GM12878 (cell line): ENCODE measurements at regions not wholly inside any gene's neighbourhood (a gene's known extent, or its start where the extent isn't known, plus 50 kb on each side); places are given as distances from the start of the nearest gene placed in this dataset.

Experiments
- ATAC-seq: fragments of 200-7000 bp; cut with Tn5 transposase; 3 replicates; pipeline ENCODE4 v1.9.1; 2020; ENCODE audit warnings: mild to moderate bottlenecking, moderate library complexity
- BruUV-seq: library from RNA; stranded (reverse); fragments of 400-500 nt; replicated peaks from 2 replicates; lab custom pipeline; 2021; lab: Mats Ljungman, UMichigan
- CTCF ChIA-PET: fragments of 300-600 bp; sonication (Branson Sonifier 250); formaldehyde crosslinking; extraction: SDS; loops from one replicate; lab custom pipeline; 2021; ENCODE audit warnings: inconsistent platforms; lab: Yijun Ruan, JAX
- POLR2A ChIA-PET: fragments of 350-600 bp; formaldehyde crosslinking; extraction: SDS; loops from one replicate; lab custom pipeline; 2021; ENCODE audit warnings: inconsistent platforms; lab: Charles Lee
- RAD21 ChIA-PET: fragments of 300-600 bp; sonication (Branson Sonifier 250); formaldehyde crosslinking; loops from one replicate; lab custom pipeline; 2023; ENCODE audit warnings: antibody characterized with exemption; ENCODE audit not compliant: unreplicated experiment; lab: Charles Lee
- SMC1A ChIA-PET: fragments of 300-600 bp; sonication (Branson Sonifier 250); formaldehyde crosslinking; loops from one replicate; lab custom pipeline; 2023; ENCODE audit not compliant: unreplicated experiment, uncharacterized antibody; lab: Charles Lee
- DNase-seq: peaks from one replicate; pipeline ENCODE4 v3.0.0-alpha.2; 2011; ENCODE audit warnings: low read depth, low spot score
- FAIRE-seq: peaks from 3 replicates; lab custom pipeline; 2011; peaks lifted over from hg19 to GRCh38; lab: Jason Lieb, UNC
- H2AFZ ChIP-seq: 2 replicates; pipeline ENCODE4 v1.6.0; 2011; ENCODE audit warnings: low read depth, low read length, control low read depth; ENCODE audit not compliant: control insufficient read depth
- H3K27ac ChIP-seq: 2 replicates; pipeline ENCODE4 v1.5.1; 2011; ENCODE audit warnings: control low read depth; ENCODE audit not compliant: control insufficient read depth, insufficient read depth
- H3K27me3 ChIP-seq, 2 experiments: replicated peaks in 1 of 2; 2 replicates each; pipeline versions ENCODE4 v1.6.0 to v1.6.1; 2011; ENCODE audit warnings: low read length in 1 of 2; ENCODE audit not compliant: control insufficient read depth in 2 of 2, insufficient read depth in 2 of 2
- H3K36me3 ChIP-seq, 2 experiments: 2 replicates each; pipeline ENCODE4 v1.5.1; 2011; ENCODE audit warnings: low read length in 1 of 2; ENCODE audit not compliant: control insufficient read depth in 2 of 2, insufficient read depth in 2 of 2
- H3K4me1 ChIP-seq: 2 replicates; pipeline ENCODE4 v1.6.1; 2011; ENCODE audit warnings: mild to moderate bottlenecking, low read length, moderate library complexity, mixed read lengths; ENCODE audit not compliant: control insufficient read depth, insufficient read depth
- H3K4me2 ChIP-seq: 2 replicates; pipeline ENCODE4 v1.6.0; 2011; ENCODE audit warnings: control low read depth; ENCODE audit not compliant: control insufficient read depth, insufficient read depth
- H3K4me3 ChIP-seq: fragments of 200-600 bp; sonication (generic); 2 replicates; pipeline ENCODE4 v1.5.1; 2016
- H3K79me2 ChIP-seq: 2 replicates; pipeline ENCODE4 v1.6.0; 2011; ENCODE audit warnings: low read length; ENCODE audit not compliant: control insufficient read depth, insufficient read depth
- H3K9ac ChIP-seq: 2 replicates; pipeline ENCODE4 v1.8.0; 2011; ENCODE audit warnings: low read length, control low read depth, mixed read lengths; ENCODE audit not compliant: control insufficient read depth, insufficient read depth
- H3K9me3 ChIP-seq: replicated peaks from 3 replicates; pipeline ENCODE4 v1.5.1; 2011; ENCODE audit warnings: mild to moderate bottlenecking, low read length; ENCODE audit not compliant: control insufficient read depth, insufficient read depth
- H4K20me1 ChIP-seq: 2 replicates; pipeline ENCODE4 v1.6.0; 2011; ENCODE audit not compliant: control insufficient read depth, insufficient read depth
- BHLHE40 ChIP-seq, 2 experiments: fragments of 450-650 bp in 1 of 2; IDR thresholded peaks; 2 replicates each; pipeline ENCODE4 v1.6.1; 2011 to 2017; ENCODE audit warnings: low read depth in 2 of 2, borderline replicate concordance in 1 of 2, improper control_type of control experiment in 1 of 2, low read length in 1 of 2, mild to moderate bottlenecking in 1 of 2
- CREB1 ChIP-seq: IDR thresholded peaks from 2 replicates; pipeline ENCODE4 v1.6.1; 2012; ENCODE audit warnings: low read depth, mild to moderate bottlenecking, inconsistent platforms
- CTCF ChIP-seq, 3 experiments: IDR thresholded peaks in 2 of 3; conservative IDR thresholded peaks in 1 of 3; 2 replicates each; pipeline ENCODE4 v1.5.1; 2011; ENCODE audit warnings: low read depth in 3 of 3, low read length in 3 of 3, mild to moderate bottlenecking in 3 of 3, control low read depth in 2 of 3, moderate library complexity in 2 of 3, inconsistent platforms in 1 of 3, mixed read lengths in 1 of 3; ENCODE audit not compliant: control insufficient read depth in 2 of 3, insufficient read depth in 1 of 3; ENCODE audit errors: extremely low read depth in 1 of 3
- IRF4 ChIP-seq: IDR thresholded peaks from 2 replicates; pipeline ENCODE4 v1.6.1; 2011; ENCODE audit warnings: low read depth, low read length
- NKRF ChIP-seq: fragments of 450-650 bp; conservative IDR thresholded peaks from 2 replicates; pipeline ENCODE4 v1.6.1; 2017; ENCODE audit warnings: mild to moderate bottlenecking, moderate library complexity
- RAD21 ChIP-seq: IDR thresholded peaks from 2 replicates; pipeline ENCODE4 v1.6.1; 2011; ENCODE audit warnings: mild to moderate bottlenecking, low read depth, low read length, moderate library complexity; ENCODE audit not compliant: insufficient read depth
- RAD51 ChIP-seq: fragments of 450-650 bp; IDR thresholded peaks from 2 replicates; pipeline ENCODE4 v1.6.1; 2016; ENCODE audit warnings: moderate library complexity, mild to moderate bottlenecking, inconsistent platforms
- RUNX3 ChIP-seq: IDR thresholded peaks from 2 replicates; pipeline ENCODE4 v1.6.1; 2012; ENCODE audit warnings: low read length, inconsistent platforms
- SMC3 ChIP-seq: IDR thresholded peaks from 2 replicates; pipeline ENCODE4 v1.6.1; 2011; ENCODE audit warnings: low read length, improper control_type of control experiment, borderline replicate concordance
- USF1 ChIP-seq: IDR thresholded peaks from 2 replicates; pipeline ENCODE4 v1.6.1; 2011; ENCODE audit warnings: borderline replicate concordance, low read depth, mild to moderate bottlenecking, moderate library complexity, mixed read lengths, low read length; ENCODE audit not compliant: insufficient read depth; ENCODE audit errors: extremely low read length
- YY1 ChIP-seq: IDR thresholded peaks from 2 replicates; pipeline ENCODE4 v1.6.1; 2011; ENCODE audit warnings: low read depth, mild to moderate bottlenecking, low read length
- ZNF207 ChIP-seq: fragments of 450-650 bp; IDR thresholded peaks from 2 replicates; pipeline ENCODE4 v1.6.1; 2014; ENCODE audit warnings: antibody characterized with exemption, mild to moderate bottlenecking, borderline replicate concordance
- WGBS: methylation state at CpG from one replicate; pipeline ENCODE4 v1.1.6; 2016; ENCODE audit warnings: low lambda C conversion rate; ENCODE audit not compliant: insufficient replicate concordance, insufficient coverage; ENCODE audit errors: missing lambda C conversion rate; 5-methylcytosine and 5-hydroxymethylcytosine counted together
- in situ Hi-C: fragments of 300-500 bp; cut with MboI; formaldehyde crosslinking; loops from 9 replicates; pipeline ENCODE4 v1.14.3; 2018; ENCODE audit warnings: mixed read lengths
- intact Hi-C: fragments of 100-400 bp; cut with micrococcal nuclease; formaldehyde crosslinking; loops from one replicate; pipeline ENCODE4 v1.14.2; 2022; ENCODE audit not compliant: unreplicated experiment
- TF ChIP-seq, protein P1 (sequence below): fragments of 450-650 bp; IDR thresholded peaks from 2 replicates; pipeline ENCODE4 v1.6.1; 2016; ENCODE audit warnings: mild to moderate bottlenecking
- TF ChIP-seq, protein P2 (sequence below): IDR thresholded peaks from 2 replicates; pipeline ENCODE4 v1.6.1; 2011; ENCODE audit warnings: low read depth, mild to moderate bottlenecking, low read length, moderate library complexity, borderline replicate concordance; ENCODE audit errors: extremely low read depth

GRCh38 chr14:95774265-95775160 lies 60.6 kb upstream of the TCL1A start:
- Histone ChIP-seq H3K27ac (no peak overlapping the region), H3K9ac (no peak overlapping the region), H3K36me3 (no peaks in the 10 kb centered on the region), H3K79me2 (no peaks in the 10 kb centered on the region), H3K4me3 (no peak overlapping the region), H3K9me3 (no peaks in the 10 kb centered on the region), H4K20me1 (no peaks in the 10 kb centered on the region), H3K4me1 (no peaks in the 10 kb centered on the region), H3K4me2 (no peak overlapping the region), H2AFZ (no peak overlapping the region), H3K27me3 (no peaks in the 10 kb centered on the region)
- peak; percentile 16 for DNase-seq
- FAIRE-seq: peak; percentile 95
- BruUV-seq: no TSS peak
- POLR2A ChIA-PET: interaction anchor here (0.5 to 1.5 kb wide), 2 partner anchors 112 to 214 kb away, joined by 3 to 5 read pairs; no protein-coding TSS in a partner anchor
- CTCF ChIA-PET: interaction anchor here (0.6 to 6.6 kb wide), 42 partner anchors 9 to 347 kb away, joined by 3 to 54 read pairs (median 4); no protein-coding TSS in a partner anchor
- intact Hi-C loops (loop anchor here (1.0 to 5.0 kb wide), 6 partner anchors 48 to 218 kb away; no protein-coding TSS in a partner anchor), in situ Hi-C loops (loop anchor here (5.0 kb wide), 2 partner anchors 162 to 217 kb away; no protein-coding TSS in a partner anchor)
- 47% methylated on average over 28 of the region's 28 CpGs for WGBS
- peak; percentile 76 for ATAC-seq
- RAD21 ChIA-PET: interaction anchor here (0.6 to 2.4 kb wide), 16 partner anchors 46 to 220 kb away, joined by 3 to 12 read pairs (median 4); no protein-coding TSS in a partner anchor
- SMC1A ChIA-PET: interaction anchor here (0.6 to 2.8 kb wide), 23 partner anchors 48 to 274 kb away, joined by 3 to 35 read pairs (median 4); no protein-coding TSS in a partner anchor
- TF ChIP-seq CREB1 (0 out of 2 replicates have a peak, but pooled peaks have one; percentile 10), NKRF (no peak), ZNF207 (no peak), YY1 (0 out of 2 replicates have a peak, but pooled peaks have one; percentile 33), SMC3 (peak; percentile 94), CTCF (IDR thresholded peaks at IDR 0.05 in 2 of 3, conservative IDR thresholded peaks at IDR 0.05 in 1 of 3; ENCODE audit: control insufficient read depth in 2 of 3, extremely low read depth in 1 of 3, insufficient read depth in 1 of 3, low read depth in 3 of 3, low read length in 3 of 3) (peak; percentile 86 to 97 (median 92)), USF1 (peak; percentile 25), BHLHE40 (IDR thresholded peaks at IDR 0.05; ENCODE audit: borderline replicate concordance in 1 of 2, low read depth in 2 of 2, low read length in 1 of 2) (peak in 1 of 2 experiments; percentile 61; a peak in 2 of 4 replicates), IRF4 (no peak), RAD51 (0 out of 2 replicates have a peak, but pooled peaks have one; percentile 30), RUNX3 (peak; percentile 49), RAD21 (peak; percentile 78)
- TF ChIP-seq, protein P1, sequence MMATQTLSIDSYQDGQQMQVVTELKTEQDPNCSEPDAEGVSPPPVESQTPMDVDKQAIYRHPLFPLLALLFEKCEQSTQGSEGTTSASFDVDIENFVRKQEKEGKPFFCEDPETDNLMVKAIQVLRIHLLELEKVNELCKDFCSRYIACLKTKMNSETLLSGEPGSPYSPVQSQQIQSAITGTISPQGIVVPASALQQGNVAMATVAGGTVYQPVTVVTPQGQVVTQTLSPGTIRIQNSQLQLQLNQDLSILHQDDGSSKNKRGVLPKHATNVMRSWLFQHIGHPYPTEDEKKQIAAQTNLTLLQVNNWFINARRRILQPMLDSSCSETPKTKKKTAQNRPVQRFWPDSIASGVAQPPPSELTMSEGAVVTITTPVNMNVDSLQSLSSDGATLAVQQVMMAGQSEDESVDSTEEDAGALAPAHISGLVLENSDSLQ: peak; percentile 37; the same call in 1 of the 2 replicates
- TF ChIP-seq, protein P2, sequence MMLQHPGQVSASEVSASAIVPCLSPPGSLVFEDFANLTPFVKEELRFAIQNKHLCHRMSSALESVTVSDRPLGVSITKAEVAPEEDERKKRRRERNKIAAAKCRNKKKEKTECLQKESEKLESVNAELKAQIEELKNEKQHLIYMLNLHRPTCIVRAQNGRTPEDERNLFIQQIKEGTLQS: 0 out of 2 replicates have a peak, but pooled peaks have one; percentile 3
